SK-N-MC (cell line): ENCODE measurements at regions not wholly inside any gene's neighbourhood (a gene's known extent, or its start where the extent isn't known, plus 50 kb on each side); places are given as distances from the start of the nearest gene placed in this dataset.
"Not testable (repeated sequence)": the region's sequence is repeated elsewhere in the genome, so short reads cannot be mapped to it uniquely, and the experiment has no call there.

Experiments used
- EZH2 ChIP-seq: fragments of 200-600 bp; sonication (generic); IDR thresholded peaks from one replicate; pipeline ENCODE4 v1.6.1; 2017; ENCODE audit warnings: antibody characterized with exemption
- FOXP2 ChIP-seq: optimal IDR thresholded peaks from 2 replicates; pipeline ENCODE3; 2011; ENCODE audit warnings: mild to moderate bottlenecking, moderate library complexity; ENCODE audit not compliant: insufficient read depth; ENCODE audit errors: extremely low read length, control extremely low read depth
- POLR2AphosphoS5 ChIP-seq: IDR thresholded peaks from 2 replicates; pipeline ENCODE4 v1.6.1; 2012; ENCODE audit warnings: mild to moderate bottlenecking, low read depth, low read length, borderline replicate concordance

GRCh38 chr14:62521309-62521708 lies 523.9 kb downstream of the KCNH5 start:
- TF ChIP-seq EZH2, POLR2AphosphoS5, FOXP2: not testable (repeated sequence)
